ENCODE measurements at regions not wholly inside any gene's neighbourhood (a gene's known extent, or its start where the extent isn't known, plus 50 kb on each side); places are given as distances from the start of the nearest gene placed in this dataset.

DNA sequence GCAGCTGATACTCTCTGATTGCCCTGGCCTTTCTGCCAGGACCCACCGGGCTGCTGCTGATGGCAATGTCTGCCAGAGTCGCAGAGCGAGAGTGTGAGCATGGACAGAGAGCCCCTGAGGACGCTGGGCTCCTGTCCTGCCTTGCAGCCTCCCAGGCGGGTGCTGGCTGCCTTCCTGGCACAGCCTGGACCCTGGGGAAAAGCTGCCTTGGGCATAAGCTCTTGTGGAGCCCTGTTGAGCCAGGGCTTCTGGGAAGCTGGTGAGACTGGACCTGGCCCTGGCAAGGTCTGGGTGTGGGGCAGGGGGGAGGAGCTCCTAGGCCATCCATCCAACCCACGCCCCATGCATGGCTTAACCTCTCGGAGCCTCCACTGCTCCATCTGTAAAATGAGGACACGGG lies 105.8 kb upstream of the WNT4 start:
- intact Hi-C loops (cut with DNase I; ENCODE audit: low total_unique reads) = no loop called here
- no peak for DNase-seq (ENCODE audit: low spot score in 2 of 2)
- 30 to 51% methylated on average over 8 of the region's 8 CpGs for WGBS, 2 donors
- H3K4me3 ChIP-seq (ENCODE audit: low read depth, poor library complexity, severe bottlenecking) = no peak overlapping the region
- TF ChIP-seq, protein P1, sequence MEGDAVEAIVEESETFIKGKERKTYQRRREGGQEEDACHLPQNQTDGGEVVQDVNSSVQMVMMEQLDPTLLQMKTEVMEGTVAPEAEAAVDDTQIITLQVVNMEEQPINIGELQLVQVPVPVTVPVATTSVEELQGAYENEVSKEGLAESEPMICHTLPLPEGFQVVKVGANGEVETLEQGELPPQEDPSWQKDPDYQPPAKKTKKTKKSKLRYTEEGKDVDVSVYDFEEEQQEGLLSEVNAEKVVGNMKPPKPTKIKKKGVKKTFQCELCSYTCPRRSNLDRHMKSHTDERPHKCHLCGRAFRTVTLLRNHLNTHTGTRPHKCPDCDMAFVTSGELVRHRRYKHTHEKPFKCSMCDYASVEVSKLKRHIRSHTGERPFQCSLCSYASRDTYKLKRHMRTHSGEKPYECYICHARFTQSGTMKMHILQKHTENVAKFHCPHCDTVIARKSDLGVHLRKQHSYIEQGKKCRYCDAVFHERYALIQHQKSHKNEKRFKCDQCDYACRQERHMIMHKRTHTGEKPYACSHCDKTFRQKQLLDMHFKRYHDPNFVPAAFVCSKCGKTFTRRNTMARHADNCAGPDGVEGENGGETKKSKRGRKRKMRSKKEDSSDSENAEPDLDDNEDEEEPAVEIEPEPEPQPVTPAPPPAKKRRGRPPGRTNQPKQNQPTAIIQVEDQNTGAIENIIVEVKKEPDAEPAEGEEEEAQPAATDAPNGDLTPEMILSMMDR (IDR thresholded peaks at IDR 0.05) = no peak
- no peak for TF ChIP-seq POLR2A (IDR thresholded peaks at IDR 0.05)

DNA sequence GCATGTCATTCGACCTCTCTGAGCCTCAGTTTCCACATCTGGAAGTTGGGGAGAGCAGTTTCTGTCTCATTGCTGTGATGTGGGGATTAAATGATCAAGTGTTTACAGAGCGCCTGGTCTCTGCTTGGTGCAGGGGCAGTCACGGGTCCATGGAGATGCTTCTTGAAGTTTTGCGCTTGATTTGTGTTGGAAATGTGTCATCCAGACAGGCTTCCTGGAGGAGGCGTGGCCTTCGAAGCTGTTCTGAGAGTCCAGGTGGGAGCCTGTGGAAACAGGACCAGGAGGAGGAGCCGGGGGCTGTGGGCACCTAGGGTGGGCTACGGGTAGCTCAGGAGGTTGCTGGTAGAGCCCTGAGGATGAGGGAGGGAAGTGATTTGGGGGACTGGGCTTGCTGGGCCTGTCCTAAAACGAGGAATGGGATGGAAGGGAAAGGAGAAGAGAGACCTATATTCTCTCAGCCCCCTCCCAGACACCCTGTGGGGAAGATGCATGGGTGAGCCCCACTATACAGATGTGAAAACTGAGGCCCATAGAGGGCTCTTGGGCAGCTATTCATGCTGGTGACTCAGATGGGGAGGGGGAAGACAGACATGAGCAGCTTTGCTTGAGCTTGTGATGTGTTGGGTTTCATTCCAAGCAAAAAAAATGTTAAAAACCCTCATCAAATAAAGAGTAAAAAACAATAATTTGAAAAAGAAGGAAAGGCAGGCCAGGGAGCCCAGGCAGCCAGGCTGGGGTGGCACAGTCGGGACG lies 107.2 kb upstream of the WNT4 start:
- intact Hi-C loops (cut with DNase I; ENCODE audit: low total_unique reads) = no loop called here
- no peak for DNase-seq (ENCODE audit: low spot score in 2 of 2)
- H3K4me3 ChIP-seq (ENCODE audit: low read depth, poor library complexity, severe bottlenecking) = no peak overlapping the region
- WGBS, 2 donors = 75 to 82% methylated on average over 11 of the region's 11 CpGs
- TF ChIP-seq, protein P1 (IDR thresholded peaks at IDR 0.05) = no peak
- no peak for TF ChIP-seq POLR2A (IDR thresholded peaks at IDR 0.05)

DNA sequence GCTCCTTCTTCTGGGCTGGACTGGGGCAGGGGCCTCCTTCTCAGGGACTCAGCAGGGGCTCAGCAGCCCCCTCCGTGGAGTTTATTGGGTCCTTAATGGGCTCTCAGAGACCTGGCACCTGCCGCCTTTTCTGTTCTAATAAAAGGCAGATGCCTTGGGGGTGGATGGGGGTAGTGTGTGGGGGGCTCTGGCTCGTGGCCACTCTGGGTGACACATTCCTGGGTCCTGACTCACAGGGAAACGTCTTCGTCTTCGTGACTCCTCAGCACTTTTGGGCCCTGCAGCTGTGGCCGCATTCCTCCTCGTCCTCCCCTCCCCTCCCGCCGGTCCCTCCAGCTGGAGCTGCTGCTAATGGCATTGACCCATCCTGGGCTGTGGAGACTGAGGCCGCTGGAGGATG lies 107.8 kb upstream of the WNT4 start:
- 31 to 49% methylated on average over 10 to 11 of the region's 11 CpGs for WGBS, 2 donors
- DNase-seq (ENCODE audit: low spot score in 2 of 2) = peak in 1 of 2 donors; percentile 90
- no peak overlapping the region for H3K4me3 ChIP-seq (ENCODE audit: low read depth, poor library complexity, severe bottlenecking)
- TF ChIP-seq POLR2A (IDR thresholded peaks at IDR 0.05) = no peak
- TF ChIP-seq, protein P1 (IDR thresholded peaks at IDR 0.05) = no peak
- intact Hi-C loops (cut with DNase I; ENCODE audit: low total_unique reads) = no loop called here

DNA sequence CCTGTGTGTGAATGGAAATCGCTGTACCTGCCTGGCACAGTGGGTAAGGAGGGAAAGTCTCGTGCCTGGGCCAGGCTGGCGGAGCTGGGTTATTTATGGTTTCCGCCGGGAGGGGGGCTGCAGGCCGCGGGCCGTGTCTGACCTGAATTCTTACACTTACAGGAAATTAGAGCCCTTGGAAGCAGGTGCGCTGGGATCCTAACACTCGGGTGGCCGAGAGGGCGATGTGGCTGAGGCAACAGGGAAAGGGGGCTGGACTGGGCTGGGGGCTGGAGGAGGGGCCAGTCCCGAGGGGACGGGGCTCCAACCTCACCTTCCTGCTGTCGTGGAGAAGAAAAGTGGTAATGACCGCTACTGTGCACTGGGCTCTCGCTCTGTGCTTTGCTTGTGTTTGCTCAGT lies 109.4 kb upstream of the WNT4 start:
- intact Hi-C loops (cut with DNase I; ENCODE audit: low total_unique reads) = no loop called here
- WGBS, 2 donors = 60 to 61% methylated on average over 17 of the region's 17 CpGs
- no peak for DNase-seq (ENCODE audit: low spot score in 2 of 2)
- no peak for TF ChIP-seq POLR2A (IDR thresholded peaks at IDR 0.05)
- TF ChIP-seq, protein P1 (IDR thresholded peaks at IDR 0.05) = no peak
- no peak overlapping the region for H3K4me3 ChIP-seq (ENCODE audit: low read depth, poor library complexity, severe bottlenecking)

DNA sequence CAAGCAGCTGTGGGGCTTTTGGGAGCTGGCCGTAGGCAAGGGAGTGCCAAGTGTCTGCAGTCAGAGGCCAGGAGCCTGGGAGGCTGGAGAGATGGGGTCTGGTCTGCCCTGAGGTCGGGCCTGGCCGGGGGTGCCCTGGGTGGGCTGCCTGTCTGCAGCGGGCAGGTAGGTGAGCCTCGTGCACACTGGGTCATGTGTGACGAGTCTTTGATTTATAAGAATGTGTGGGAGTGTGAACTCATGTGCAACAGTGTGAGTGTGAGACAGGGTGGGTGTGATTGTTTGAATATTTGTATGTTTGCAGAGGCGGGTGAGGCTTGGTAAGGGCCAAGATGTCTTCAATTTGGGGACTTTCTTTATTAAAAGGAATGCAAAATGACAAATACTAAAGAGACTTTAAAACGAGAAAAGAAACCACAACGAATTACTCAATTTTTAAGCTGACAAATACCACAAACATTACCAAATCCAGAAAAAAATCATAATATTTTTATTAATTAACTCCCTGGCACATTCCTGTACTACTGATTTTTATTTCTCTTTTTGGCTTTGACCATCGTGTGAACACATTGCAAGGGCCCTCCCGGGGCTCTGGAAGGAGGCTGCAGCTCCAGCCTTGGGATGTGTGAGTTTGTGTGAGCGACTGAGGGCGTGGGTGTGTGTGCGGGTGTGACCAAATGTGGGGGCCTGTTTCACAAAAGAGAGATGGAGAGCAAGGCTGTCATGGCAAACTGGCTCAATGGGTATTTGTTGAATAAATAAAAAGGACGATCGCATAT lies 110.3 kb upstream of the WNT4 start:
- 34 to 37% methylated on average over 16 of the region's 16 CpGs for WGBS, 2 donors
- no peak for DNase-seq (ENCODE audit: low spot score in 2 of 2)
- intact Hi-C loops (cut with DNase I; ENCODE audit: low total_unique reads) = no loop called here
- TF ChIP-seq, protein P1 (IDR thresholded peaks at IDR 0.05) = no peak
- TF ChIP-seq POLR2A (IDR thresholded peaks at IDR 0.05) = no peak
- no peak overlapping the region for H3K4me3 ChIP-seq (ENCODE audit: low read depth, poor library complexity, severe bottlenecking)
